ENCODE measurements at regions not wholly inside any gene's neighbourhood (a gene's known extent, or its start where the extent isn't known, plus 50 kb on each side); places are given as distances from the start of the nearest gene placed in this dataset.
A peak's percentile ranks its signal among the peaks of the same experiment; 100 is the strongest.

DNA sequence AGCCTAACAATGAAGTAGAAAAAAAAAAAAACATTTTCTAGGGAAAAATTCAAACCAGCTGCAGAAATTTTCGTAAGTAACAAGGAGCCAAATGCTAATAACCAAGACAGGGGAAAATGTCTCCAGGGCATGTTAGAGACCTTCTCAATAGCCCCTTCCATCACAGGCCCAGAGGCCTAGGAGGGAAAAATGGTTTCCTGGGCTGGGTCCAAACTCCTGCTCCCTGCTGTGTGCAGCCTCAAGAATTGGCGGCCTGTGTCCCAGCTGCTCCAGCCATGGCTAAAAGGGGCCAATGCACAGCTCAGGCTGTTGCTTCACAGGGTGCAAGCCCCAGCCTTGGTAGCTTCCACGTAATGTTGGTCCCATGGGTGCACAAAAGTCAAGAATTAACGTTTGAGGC, 266.2 kb downstream of the ZEB2 start (continued):
- TF ChIP-seq GABPA (tag; conservative IDR thresholded peaks at IDR 0.05; ENCODE audit: low read depth) (no peak), NR1H2 (CRISPR knock-in tag; IDR thresholded peaks at IDR 0.05) (no peak), CBX3 (IDR thresholded peaks at IDR 0.05; ENCODE audit: borderline replicate concordance in 1 of 2, low read length in 2 of 2) (peak in 1 of 2 experiments; percentile 25; a peak in 1 of 3 replicates)

DNA sequence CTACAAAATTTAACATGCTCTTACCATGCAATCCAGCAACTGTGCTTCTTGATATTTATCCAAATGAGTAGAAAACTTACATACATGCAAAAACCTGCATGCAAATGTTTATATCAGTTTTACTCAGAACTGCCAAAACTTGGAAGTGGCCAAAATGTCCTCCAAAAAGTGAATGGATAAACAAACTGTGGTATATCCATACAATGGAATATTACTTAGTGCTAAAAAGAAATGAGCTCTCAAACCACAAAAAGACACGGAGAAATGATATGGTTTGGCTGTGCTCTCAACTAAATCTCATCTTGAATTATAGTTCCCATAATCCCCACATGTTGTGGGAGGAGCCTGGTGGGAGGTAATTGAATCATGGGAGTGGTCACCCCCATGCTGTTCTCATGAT, 267.2 kb downstream of the ZEB2 start:
- no peaks in the 10 kb centered on the region for H3K9me1 ChIP-seq (ENCODE audit: control insufficient read depth, insufficient read depth, low read length)
- H3K27me3 ChIP-seq (ENCODE audit: control insufficient read depth in 2 of 2, insufficient read depth in 2 of 2, low read length in 2 of 2), result no peaks in the 10 kb centered on the region
- H3K4me1 ChIP-seq (replicated peaks in 1 of 2; ENCODE audit: control insufficient read depth in 2 of 2, insufficient read depth in 2 of 2, low read length in 2 of 2), result no peaks in the 10 kb centered on the region
- H3K4me3 ChIP-seq, result no peak overlapping the region
- 14% methylated on average over 1 of the region's 1 CpG for WGBS (ENCODE audit: insufficient coverage, low coverage, missing lambda C conversion rate)
- H3K36me3 ChIP-seq (ENCODE audit: control insufficient read depth, insufficient read depth, low read length), result no peaks in the 10 kb centered on the region
- TF ChIP-seq ZNF146 (CRISPR knock-in tag; IDR thresholded peaks at IDR 0.05; ENCODE audit: unreplicated experiment) (peak; percentile 92), CEBPB (tag; IDR thresholded peaks at IDR 0.05) (no peak), ZBTB17 (CRISPR knock-in tag; IDR thresholded peaks at IDR 0.05) (no peak), RBM25 (IDR thresholded peaks at IDR 0.05; ENCODE audit: low read depth, low read length, severe bottlenecking) (peak; percentile 44), EZH2 (IDR thresholded peaks at IDR 0.05; ENCODE audit: borderline replicate concordance, low read depth, low read length) (no peak)
- TF ChIP-seq, protein P1, sequence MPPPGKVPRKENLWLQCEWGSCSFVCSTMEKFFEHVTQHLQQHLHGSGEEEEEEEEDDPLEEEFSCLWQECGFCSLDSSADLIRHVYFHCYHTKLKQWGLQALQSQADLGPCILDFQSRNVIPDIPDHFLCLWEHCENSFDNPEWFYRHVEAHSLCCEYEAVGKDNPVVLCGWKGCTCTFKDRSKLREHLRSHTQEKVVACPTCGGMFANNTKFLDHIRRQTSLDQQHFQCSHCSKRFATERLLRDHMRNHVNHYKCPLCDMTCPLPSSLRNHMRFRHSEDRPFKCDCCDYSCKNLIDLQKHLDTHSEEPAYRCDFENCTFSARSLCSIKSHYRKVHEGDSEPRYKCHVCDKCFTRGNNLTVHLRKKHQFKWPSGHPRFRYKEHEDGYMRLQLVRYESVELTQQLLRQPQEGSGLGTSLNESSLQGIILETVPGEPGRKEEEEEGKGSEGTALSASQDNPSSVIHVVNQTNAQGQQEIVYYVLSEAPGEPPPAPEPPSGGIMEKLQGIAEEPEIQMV (tag; conservative IDR thresholded peaks at IDR 0.05; ENCODE audit: low read depth), result no peak
- no peak overlapping the region for H2AFZ ChIP-seq (ENCODE audit: low read depth, low read length)
- no peaks in the 10 kb centered on the region for H3K79me2 ChIP-seq (ENCODE audit: control insufficient read depth, insufficient read depth, low read length)
- no peak for FAIRE-seq
- ChIA-PET POLR2A (interaction anchor here (0.6 kb wide), 1 partner anchor 11 kb away, joined by 3 read pairs; no protein-coding TSS in a partner anchor), CTCF (ENCODE audit: low intra/inter-chr PET ratio) (no interaction called here)
- no peak overlapping the region for H3K27ac ChIP-seq (ENCODE audit: extremely low read depth, low read depth, low read length)
- ATAC-seq, result no peak
- H4K20me1 ChIP-seq (replicated peaks; ENCODE audit: control insufficient read depth, insufficient read depth, low read length), result no peaks in the 10 kb centered on the region
- H3K9me3 ChIP-seq (replicated peaks; ENCODE audit: control insufficient read depth, insufficient read depth, low read depth, low read length), result peaks cover 15% of the 10 kb centered on the region; the same call in 1 of the 2 replicates
- no TSS peak for BruUV-seq (replicated peaks)
- intact Hi-C loops (cut with micrococcal nuclease) (no loop called here), in situ Hi-C loops (cut with MboI) (no loop called here)
- DNase-seq (ENCODE audit: extremely low read depth in 1 of 4, low spot score in 3 of 4), result no peak
- H3K4me2 ChIP-seq (ENCODE audit: insufficient read depth, low read length), result no peak overlapping the region
- H3K9ac ChIP-seq (ENCODE audit: insufficient read depth in 1 of 2, low read depth in 2 of 2, low read length in 2 of 2), result no peak overlapping the region
